HT1080 (cell line): ENCODE measurements at regions not wholly inside any gene's neighbourhood (a gene's known extent, or its start where the extent isn't known, plus 50 kb on each side); places are given as distances from the start of the nearest gene placed in this dataset.
"Not testable (repeated sequence)": the region's sequence is repeated elsewhere in the genome, so short reads cannot be mapped to it uniquely, and the experiment has no call there.

Experiments used
- DNase-seq: peaks from one replicate; pipeline ENCODE4 v3.0.0-alpha.2; 2015; ENCODE audit warnings: low read depth

DNA sequence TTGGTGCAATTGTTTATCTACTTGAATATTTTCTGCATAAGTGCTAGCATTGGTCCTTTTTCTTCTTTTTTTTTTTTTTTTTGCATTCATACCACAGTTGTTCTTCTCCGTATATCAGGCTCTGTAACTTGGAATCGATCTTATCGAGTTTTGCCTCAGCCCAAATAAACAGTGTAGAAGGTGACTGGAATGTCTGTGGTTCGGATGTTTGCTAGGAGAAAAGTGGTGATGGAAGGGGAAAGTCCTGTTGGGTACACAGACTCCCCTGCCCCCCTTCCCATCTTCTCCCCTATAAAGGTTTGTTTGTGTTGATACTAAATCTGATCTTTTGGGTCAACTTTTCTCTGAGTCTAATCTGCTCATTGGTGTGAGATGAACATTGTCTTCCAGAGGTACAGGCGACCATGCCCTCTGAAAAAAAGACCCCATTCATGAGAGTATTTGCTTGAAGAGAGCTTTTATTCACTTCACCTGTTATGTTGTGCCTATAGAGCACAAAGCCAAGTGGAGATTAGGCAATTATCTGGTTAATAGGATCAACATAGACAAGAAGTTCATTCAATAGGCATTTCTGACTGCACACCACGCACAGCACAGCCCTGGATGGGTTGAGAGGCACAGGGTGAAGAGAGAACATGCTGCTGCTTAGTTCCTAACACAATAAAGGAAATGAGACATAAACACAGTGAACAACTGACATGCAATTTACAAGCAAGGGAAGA, 620.0 kb downstream of the PKHD1 start:
- no peak for DNase-seq

DNA sequence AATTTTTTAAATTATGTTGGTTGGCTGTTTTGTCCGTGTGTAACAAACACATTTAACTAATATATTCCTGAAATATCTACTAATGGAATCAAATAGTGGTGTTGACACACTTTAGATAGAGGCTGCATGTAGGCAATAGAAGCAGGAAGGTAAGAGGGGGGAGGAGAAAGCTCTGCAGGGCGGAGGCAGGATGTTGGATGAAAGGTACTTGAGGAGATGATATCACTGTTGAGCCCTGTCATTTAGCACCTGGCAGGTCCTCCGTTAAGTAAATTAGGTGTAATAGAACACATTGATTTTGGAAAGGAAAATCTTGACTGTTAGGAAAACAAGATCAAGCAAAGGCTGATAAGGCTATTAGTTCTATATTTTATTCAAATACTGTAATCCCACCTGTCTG, 618.7 kb downstream of the PKHD1 start:
- DNase-seq, result no peak

DNA sequence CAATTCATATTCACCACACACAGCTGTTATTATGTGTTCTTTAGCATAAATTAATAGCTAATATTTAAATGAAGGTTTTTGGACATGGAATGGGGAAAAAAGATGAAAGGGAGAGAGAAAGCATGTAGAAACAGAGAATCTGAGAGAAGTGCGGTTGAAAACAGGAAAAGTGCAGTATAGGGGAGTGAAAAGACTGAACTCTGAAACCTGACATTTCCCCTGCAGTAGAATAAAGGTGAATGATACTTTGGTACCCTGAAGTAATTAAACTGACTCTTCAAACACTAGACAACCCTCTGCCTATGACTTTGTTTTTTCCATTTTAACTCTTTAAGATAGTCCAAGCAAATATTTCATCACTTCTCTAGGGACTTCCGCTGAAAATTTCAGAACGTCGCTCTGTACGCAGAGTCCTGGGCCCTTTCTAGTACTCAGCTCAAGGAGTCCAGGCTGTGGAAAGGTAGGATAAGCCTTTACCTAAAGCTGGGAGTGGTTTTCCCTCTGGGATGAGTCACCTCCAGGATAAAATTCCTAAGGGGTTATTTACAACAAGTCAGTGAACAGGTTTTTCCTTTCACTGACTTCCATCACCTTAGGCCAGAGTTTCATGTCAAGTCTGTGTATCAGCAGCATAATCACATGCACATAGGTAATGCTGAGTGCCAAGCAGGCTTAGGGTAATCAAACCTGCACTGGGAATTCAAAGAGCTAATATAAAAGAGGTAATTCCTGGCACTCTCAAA, 614.5 kb downstream of the PKHD1 start:
- no peak for DNase-seq

DNA sequence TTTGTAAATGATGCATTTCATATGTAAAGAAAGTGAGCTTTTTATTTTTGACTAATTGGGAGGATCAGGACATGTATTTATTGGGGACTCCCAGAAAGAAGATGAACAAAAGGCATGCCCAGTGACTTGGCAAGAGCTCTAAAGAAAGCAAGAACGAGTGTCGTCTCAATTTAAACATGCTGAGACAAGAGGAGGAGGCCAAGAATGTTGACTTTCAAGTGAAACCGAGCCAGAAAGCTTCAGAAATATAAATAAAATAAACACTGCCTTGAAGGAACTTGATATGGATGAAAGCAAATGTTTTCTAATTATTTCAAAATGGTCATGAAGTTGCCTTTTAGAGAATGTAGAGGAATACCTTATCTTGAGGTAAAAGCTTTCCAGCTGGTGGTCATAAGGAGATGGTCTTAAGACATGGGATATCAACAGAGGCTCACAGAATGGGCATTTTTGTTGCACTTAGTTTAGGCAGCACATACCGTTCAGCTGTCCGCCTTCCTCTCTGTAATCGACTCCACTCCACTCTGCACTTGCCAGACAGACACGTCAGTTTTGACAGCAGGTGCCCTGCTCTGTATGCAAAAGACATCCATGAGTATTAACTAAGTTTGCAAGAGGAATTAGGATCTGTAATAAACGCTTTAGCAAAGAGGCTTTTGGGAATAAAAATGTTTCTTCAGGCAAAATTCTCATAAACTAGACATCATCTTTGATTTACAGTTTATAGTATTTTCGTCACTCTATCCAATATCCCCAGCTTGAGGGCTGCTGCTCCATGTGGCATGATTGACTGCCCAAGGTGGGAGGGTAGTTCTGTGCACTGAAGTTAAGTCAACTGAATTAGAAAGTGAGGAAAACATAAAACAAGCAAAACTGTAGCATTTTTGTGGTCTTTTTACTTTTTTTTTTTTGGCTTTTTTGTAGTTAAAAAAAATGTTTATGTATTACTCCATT, 613.1 kb downstream of the PKHD1 start:
- no peak for DNase-seq

DNA sequence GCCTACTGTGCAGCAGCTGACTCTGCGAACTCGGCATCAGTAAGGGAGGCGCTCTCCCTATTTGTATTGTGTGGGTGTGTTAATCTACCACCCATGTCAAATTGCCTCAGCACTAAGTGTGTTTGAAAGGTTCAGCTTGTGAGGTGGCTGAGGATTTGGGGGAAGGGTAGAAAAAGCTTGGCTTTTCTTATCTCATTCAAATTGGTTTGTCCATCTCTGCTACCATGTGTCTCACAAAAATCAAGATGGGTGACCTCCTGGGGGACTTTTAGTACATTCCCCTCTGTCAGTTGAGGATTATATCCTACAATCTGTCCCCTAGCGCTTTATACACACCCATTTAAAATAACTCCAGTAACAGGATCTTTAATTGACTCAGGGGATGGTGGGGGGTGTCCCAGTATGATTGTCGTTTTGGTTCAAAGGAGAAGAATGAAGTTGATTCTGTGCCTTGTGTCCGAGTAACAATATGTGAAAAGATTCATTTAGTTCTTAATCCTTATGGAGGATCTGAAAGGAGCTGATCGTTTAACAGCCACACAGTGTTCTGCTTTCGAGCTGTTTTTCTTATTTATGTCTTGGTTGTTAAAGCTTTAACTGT, 609.6 kb downstream of the PKHD1 start:
- no peak for DNase-seq

DNA sequence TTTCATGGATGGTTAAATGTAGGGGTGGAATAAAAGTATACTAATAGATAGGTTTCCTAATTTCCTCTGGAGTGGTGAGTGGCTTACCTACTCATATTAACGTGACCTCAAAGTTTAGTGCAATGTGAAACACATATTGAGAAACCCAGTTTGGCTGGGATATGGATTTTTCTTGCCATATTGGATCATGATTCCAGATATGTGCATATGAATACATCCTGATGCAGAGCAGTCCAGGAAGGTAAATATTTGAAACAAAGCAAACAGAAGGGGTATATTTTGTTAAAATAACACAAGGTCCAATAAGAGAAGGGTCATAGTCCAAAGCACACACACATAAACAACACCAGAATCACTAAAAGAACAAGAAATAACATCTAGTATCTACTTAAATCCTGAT, 608.1 kb downstream of the PKHD1 start:
- DNase-seq, result no peak

DNA sequence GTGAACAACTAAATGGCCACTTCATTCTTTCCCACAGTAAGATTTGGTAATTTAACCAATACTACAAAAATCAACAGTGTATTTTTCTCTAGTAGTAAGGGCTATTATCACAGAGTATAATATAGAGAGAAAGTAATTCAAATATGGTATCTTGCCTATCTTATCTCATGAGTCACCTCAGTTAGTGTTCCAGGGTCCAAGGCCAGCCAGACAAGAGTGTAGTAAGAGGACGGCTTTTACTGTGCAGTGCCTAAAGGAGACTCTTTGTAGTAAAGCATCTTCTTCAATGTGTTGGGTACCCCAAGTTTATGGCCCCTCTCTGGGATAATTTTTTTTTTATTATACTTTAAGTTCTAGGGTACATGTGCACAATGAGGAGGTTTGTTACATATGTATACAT, 607.4 kb downstream of the PKHD1 start:
- DNase-seq, result no peak

DNA sequence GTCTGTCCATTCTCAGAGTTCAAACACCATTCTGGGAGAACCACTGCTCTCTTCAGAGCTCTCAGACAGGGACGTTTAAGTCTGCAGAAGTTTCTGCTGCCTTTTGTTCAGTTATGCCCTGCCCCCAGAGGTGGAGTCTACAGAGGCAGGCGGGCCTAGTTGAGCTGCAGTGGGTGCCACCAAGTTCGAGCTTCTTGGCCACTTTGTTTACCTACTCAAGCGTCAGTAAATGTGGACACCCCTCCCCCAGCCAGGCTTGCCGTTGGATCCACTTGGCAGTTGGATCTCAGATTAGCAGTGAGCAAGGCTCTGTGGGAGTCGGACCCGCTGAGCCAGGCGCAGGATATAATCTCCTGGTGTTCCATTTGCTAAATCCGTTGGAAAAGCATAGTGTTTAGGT, 601.5 kb downstream of the PKHD1 start:
- not testable (repeated sequence) for DNase-seq

DNA sequence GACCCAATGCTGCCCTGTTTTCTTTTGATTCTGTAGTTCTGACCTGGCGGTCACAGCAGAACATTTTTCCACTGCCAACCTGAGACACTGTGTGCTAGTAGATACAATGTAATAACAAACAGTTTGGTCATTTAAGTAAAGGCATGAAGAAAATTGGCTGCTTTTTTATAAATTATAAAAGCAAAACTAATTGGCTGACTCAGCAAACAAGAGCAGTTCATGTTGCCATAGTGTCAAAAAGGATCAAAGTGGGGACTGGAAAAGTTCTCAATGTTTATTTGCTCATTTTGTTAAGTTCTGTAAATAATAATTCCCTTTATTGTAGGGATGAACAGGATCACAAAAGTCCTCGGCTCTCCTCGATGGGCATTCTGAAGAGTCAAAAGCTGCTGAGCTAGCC, 599.5 kb downstream of the PKHD1 start:
- DNase-seq, result no peak

DNA sequence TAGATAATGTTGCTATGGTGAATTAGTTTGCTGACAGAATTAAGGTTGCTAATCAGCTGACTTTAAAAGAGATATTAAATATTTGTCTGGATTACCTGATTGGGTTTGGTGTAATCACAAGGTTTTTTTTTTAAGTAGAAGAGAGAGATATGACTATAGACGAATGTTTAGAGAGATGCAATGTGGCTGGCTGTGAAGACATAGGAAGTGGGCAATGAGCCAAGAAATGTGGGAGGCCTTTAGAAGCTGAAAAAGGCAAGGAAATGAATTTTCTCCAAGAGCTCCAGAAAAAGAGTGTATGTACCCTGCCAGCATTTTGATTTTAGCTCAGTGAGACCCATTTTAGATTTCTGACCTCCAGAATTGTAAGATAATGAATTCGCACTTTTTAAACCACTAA, 598.3 kb downstream of the PKHD1 start:
- no peak for DNase-seq

DNA sequence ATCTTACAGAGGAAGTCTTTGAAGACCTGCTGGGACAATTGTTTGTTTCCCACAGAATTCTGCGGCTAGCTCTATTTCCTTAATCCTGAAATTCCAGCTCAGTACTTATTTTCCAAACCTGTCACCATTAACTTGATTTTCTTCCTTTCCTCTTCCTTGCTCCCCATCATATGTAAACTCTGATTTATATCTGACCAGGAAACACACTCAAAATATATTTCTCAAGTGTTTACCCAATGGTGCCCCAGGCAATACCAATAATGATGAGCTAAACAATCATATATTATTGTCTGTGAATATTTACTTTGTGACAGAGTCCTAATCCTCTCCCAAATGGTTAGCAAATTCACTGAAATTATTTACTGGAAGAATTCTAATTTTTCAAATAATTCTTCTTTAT, 597.3 kb downstream of the PKHD1 start:
- no peak for DNase-seq

DNA sequence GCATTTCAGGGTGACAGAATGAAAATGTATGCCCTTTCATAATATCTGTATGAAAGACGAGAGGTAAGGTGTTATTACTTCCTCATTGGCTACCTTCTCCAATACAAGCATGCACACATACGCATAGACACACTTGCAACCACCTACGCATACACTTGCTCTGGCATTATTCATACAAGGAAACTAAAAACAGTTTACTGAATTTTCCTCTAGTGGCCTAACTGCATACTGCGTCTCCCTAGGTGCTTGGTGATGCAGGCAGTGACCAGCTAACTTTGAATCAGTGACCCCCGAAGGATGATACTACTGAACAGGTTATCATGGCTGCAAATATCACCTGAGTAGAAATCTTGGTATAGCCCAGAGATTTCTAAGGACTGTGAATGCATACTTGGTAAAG, 593.1 kb downstream of the PKHD1 start:
- DNase-seq, result no peak

DNA sequence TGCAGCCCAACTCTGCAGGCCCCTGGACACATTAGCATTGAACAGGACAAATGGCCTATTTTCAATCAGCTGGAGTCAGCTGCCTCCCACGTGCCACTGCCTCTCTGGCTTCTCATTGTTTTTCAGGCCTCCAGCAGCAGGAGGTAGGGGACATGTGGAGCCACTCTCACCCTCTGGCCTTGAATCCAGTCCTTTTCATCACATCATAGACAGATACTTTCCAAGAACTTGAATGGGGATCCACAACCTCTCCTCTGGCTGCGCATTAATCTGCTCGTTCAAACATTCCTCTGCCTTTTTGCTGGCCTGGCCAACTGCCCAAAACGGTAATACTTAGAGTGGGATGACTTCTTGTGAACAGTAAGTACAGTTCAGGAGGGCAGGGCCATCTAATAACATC, 592.3 kb downstream of the PKHD1 start:
- DNase-seq, result no peak

DNA sequence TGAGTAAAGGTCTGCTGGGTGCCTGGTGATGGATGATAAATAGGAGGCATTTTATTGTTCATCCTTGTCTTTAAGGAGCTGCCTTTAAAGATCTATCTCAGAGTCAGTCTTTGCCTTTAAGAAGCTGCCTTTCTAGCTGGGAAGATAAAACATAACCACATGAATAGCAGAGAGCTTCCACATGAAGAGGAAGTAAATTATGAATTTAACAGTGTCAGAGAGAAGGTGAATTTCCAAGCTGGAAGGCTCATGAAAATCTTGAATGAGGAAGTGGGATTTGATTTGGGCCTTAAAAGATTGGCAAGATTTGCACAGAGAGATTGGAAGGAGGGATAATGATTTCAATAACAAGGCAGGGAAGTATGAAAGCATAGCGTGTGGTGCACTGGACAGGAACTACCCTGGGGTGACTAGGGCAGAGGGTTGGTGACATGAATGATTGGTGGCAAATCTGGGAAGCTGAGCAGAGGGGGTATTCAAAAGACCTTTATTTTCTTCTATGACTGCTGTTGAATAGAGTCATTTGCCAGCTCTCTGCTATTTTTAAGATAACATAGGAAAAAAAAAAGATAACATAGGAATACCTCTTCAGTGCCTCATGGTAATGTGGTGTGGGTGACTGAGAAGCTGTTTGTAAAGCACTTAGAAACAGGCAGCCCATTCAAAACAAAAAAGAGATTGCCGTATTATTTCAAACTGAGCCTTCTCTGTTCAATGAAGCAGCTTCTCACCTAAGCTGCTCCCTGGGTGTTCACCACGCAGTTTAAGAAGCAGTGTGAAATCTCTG, 591.6 kb downstream of the PKHD1 start:
- no peak for DNase-seq

DNA sequence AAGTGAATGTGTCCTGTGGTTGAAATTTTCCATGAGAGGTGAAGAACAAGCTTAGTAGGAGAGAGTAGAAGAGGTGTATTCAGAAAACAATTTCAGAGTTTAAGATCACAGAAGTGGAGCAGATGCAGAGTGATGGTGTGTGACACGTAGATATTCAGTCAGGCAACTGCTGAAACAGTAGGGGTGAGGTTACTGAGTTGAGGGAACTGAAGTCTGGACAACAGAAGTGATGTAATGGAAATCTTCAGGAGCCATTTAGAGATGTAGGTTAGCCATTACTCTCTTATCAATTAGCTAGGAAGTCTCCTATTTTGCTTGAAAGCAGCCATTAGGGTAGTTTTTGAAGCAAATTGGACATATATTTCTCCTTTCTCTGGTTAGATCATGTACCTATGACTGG, 584.4 kb downstream of the PKHD1 start:
- DNase-seq, result no peak

DNA sequence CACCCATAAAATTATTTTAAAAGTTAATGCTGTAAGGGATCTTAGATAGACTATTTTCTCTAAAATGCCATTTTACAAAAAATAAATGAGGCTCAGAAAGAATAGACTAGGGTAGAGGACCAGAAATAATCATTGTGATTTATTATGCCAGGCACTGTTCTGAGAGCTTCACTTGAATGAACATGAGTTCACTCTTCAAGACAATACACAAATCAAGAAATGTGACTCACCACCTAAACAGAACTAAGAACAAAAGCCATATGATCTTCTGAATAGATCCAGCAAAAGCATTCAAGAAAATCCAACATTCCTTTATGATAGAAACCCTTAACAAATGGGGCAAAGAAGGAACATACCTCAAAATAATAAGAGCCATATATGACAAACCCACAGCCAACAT, 582.0 kb downstream of the PKHD1 start:
- DNase-seq, result no peak

DNA sequence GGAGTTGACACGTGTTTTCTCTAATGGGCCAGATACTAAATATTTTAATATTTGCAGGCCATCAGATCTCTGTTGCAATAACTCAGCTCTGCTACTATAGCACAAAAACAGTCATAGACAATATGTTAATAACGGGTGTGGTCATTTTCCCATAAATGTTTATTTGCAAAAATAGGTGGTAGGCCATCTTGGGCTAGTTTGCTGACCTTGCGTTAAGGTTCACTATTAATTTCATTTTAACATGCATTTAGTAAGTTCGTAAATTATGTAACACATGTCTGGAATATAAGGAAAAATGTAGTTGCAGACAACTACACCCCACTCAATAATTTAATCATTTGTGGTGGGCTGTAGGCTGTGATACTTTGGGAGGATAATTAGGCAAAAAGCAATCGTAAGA, 577.8 kb downstream of the PKHD1 start:
- DNase-seq, result no peak

DNA sequence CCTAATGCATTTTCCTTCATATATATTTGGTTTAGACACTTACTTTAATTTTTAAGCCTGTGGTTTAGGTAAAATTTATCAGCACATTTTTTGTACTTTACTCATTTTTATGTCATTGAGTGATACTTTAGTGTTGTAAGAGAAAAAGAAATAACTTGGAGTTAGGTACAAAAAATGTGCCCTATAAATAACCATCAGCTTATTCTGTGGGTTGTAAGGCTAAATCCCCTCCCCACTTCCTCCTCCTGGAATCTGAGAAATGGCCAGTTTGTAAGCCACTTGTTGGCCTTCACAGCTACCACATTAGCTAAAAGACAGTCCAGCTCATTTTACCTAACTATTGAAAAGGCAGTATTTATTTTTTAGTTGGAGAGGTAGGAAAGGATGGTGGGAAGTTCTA, 576.3 kb downstream of the PKHD1 start:
- DNase-seq, result no peak

DNA sequence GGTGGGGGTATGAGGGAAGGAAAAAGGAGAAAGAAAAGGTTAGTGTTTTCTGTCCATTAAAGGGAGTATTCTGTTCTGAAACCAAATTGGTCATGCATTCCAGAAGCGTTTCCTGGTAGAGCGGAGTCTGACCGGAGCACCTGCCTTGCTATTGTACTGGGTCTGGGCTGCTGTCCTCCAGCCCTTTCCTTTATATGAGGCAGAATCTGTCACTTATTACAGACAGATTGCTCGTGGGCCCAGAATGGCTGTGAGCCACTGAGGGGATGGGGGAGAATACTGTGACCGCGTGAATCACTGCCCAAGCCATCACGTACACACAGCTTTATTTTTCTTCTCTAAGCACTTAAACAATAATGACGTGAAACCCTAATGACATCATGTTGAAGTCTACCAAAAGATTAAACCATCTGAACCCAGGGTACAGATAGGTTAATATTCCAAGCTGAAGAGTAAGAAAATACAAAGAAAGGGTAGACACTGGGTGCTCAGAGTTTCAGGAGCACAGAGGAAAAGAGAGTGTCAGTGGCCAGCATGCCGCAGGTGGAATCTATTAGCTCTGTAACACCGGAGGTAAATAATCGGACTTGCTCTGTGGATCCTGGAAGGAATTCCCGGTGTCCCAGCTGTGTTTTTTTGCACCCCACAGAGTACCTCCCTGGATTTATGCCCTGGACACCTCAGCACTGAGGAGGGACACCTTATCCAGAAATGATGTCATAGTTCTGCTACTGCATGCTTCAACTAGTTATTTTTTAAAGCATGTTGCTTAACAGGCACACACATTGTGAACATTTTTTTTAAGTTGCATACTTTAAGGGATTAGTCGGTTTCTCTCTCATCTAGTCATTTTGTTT, 573.3 kb downstream of the PKHD1 start:
- DNase-seq, result no peak
